ENCODE measurements at regions not wholly inside any gene's neighbourhood (a gene's known extent, or its start where the extent isn't known, plus 50 kb on each side); places are given as distances from the start of the nearest gene placed in this dataset.

GRCh38 chr3:68328049-68328448, 604.3 kb downstream of the TAFA4 start:
- H3K4me3 ChIP-seq, result no peak overlapping the region
- H3K36me3 ChIP-seq, result no peaks in the 10 kb centered on the region
- H3K27ac ChIP-seq, result no peak overlapping the region
- no peaks in the 10 kb centered on the region for H3K27me3 ChIP-seq
- WGBS, 2 donors, result 83 to 92% methylated on average over 3 of the region's 3 CpGs
- DNase-seq, result no peak
- no peaks in the 10 kb centered on the region for H3K4me1 ChIP-seq
- H3K9me3 ChIP-seq, result no peaks in the 10 kb centered on the region
- TF ChIP-seq CTCF (IDR thresholded peaks at IDR 0.05), result no peak
- no peak for TF ChIP-seq POLR2A (IDR thresholded peaks at IDR 0.05)
- intact Hi-C loops (cut with DNase I), result no loop called here

- no peaks in the 10 kb centered on the region for H3K27me3 ChIP-seq
- H3K4me1 ChIP-seq, result no peaks in the 10 kb centered on the region
- H3K36me3 ChIP-seq, result no peaks in the 10 kb centered on the region
- intact Hi-C loops (cut with DNase I), result no loop called here
- no peak overlapping the region for H3K27ac ChIP-seq
- H3K4me3 ChIP-seq, result no peak overlapping the region
- WGBS, 2 donors, result 35 to 55% methylated on average over 1 of the region's 1 CpG
- no peaks in the 10 kb centered on the region for H3K9me3 ChIP-seq
- TF ChIP-seq POLR2A (IDR thresholded peaks at IDR 0.05) (no peak), CTCF (IDR thresholded peaks at IDR 0.05) (no peak)
- DNase-seq, result no peak
These were observed 616.4 kb downstream of the TAFA4 start for GRCh38 chr3:68315964-68316363.

GRCh38 chr3:68315546-68315945, 616.8 kb downstream of the TAFA4 start:
- intact Hi-C loops (cut with DNase I), result no loop called here
- 47 to 55% methylated on average over 1 of the region's 1 CpG for WGBS, 2 donors

GRCh38 chr3:68306571-68306970, 625.8 kb downstream of the TAFA4 start:
- H3K4me1 ChIP-seq, result no peaks in the 10 kb centered on the region
- TF ChIP-seq CTCF (IDR thresholded peaks at IDR 0.05) (no peak), POLR2A (IDR thresholded peaks at IDR 0.05) (no peak)
- DNase-seq, result no peak
- no peak overlapping the region for H3K27ac ChIP-seq
- no peak overlapping the region for H3K4me3 ChIP-seq
- no peaks in the 10 kb centered on the region for H3K9me3 ChIP-seq
- H3K27me3 ChIP-seq, result no peaks in the 10 kb centered on the region
- intact Hi-C loops (cut with DNase I), result no loop called here
- WGBS, 2 donors, result 79 to 83% methylated on average over 2 of the region's 2 CpGs
- no peaks in the 10 kb centered on the region for H3K36me3 ChIP-seq

More at GRCh38 chr3:68315546-68315945, 616.8 kb downstream of the TAFA4 start:
- Histone ChIP-seq H3K27me3 (no peaks in the 10 kb centered on the region), H3K9me3 (no peaks in the 10 kb centered on the region), H3K27ac (no peak overlapping the region), H3K4me3 (no peak overlapping the region), H3K36me3 (no peaks in the 10 kb centered on the region), H3K4me1 (no peaks in the 10 kb centered on the region)
- no peak for DNase-seq
- TF ChIP-seq POLR2A (IDR thresholded peaks at IDR 0.05) (no peak), CTCF (IDR thresholded peaks at IDR 0.05) (no peak)

GRCh38 chr3:68295457-68295856, 636.9 kb downstream of the TAFA4 start:
- 63 to 94% methylated on average over 1 of the region's 1 CpG for WGBS, 2 donors
- no peak overlapping the region for H3K27ac ChIP-seq
- TF ChIP-seq CTCF (IDR thresholded peaks at IDR 0.05) (no peak), POLR2A (IDR thresholded peaks at IDR 0.05) (no peak)
- H3K4me1 ChIP-seq, result no peaks in the 10 kb centered on the region
- no peaks in the 10 kb centered on the region for H3K27me3 ChIP-seq
- H3K4me3 ChIP-seq, result no peak overlapping the region
- no peak for DNase-seq
- no peaks in the 10 kb centered on the region for H3K36me3 ChIP-seq
- no peaks in the 10 kb centered on the region for H3K9me3 ChIP-seq
- intact Hi-C loops (cut with DNase I), result no loop called here
